ENCODE measurements at regions not wholly inside any gene's neighbourhood (a gene's known extent, or its start where the extent isn't known, plus 50 kb on each side); places are given as distances from the start of the nearest gene placed in this dataset.

DNA sequence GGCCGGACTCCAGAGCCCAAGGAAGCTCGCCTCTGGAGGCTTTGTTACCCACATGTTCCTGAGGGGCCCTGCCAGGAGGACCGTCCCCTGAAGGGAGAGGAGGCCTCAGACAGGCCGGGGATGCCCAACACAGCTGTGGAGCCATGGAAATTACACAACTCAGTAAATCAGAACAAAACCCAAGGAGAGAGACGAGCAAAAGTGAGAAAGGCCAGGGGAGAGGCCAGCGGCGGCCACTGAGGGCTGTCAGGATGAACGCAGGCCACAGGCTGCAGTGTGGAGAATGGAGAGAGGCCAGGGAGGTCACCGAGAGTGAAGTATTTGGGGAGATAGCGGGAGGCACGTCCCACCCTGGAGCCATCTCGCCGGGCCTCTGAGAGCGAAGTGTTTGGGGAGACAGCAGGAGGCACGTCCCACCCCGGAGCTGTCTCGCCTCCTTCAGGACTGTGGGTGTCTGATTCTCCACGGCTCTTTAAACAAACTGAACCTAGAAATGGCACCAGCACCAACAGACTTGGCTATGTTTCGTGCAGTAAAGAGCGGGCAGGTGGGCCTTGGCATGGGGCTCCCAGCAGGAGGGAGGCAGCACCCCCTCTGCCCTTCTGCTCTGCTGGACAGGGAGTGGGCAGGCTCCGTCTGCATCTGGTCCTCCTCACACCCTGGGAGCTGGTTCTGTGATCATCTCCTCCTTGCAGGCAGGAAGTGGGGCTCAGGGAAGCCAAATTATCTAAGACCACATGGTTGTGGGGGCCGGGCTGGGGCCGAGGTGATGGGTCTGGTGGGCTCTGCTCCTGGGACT lies 91.0 kb downstream of the YTHDF1 start:
- no peak overlapping the region for H3K4me3 ChIP-seq
- peak in 1 of 2 experiments; percentile 5 for DNase-seq (ENCODE audit: low spot score in 2 of 2)
- in situ Hi-C loops (cut with MboI; ENCODE audit: low sequenced_read_pairs), result no loop called here
- H3K9me3 ChIP-seq, result no peaks in the 10 kb centered on the region
- no peaks in the 10 kb centered on the region for H3K4me1 ChIP-seq
- H3K36me3 ChIP-seq (replicated peaks), result no peaks in the 10 kb centered on the region
- peaks cover 9% of the 10 kb centered on the region for H3K27me3 ChIP-seq (ENCODE audit: low read depth)

- Histone ChIP-seq H3K36me3 (replicated peaks) (no peaks in the 10 kb centered on the region), H3K4me3 (no peak overlapping the region), H3K9me3 (no peaks in the 10 kb centered on the region), H3K4me1 (no peaks in the 10 kb centered on the region), H3K27me3 (ENCODE audit: low read depth) (peaks cover 5% of the 10 kb centered on the region)
- peak in 1 of 2 experiments; percentile 3 for DNase-seq (ENCODE audit: low spot score in 2 of 2)
- in situ Hi-C loops (cut with MboI; ENCODE audit: low sequenced_read_pairs), result no loop called here
Measured at GRCh38 chr20:63124092-63124781, 91.7 kb downstream of the YTHDF1 start.

DNA sequence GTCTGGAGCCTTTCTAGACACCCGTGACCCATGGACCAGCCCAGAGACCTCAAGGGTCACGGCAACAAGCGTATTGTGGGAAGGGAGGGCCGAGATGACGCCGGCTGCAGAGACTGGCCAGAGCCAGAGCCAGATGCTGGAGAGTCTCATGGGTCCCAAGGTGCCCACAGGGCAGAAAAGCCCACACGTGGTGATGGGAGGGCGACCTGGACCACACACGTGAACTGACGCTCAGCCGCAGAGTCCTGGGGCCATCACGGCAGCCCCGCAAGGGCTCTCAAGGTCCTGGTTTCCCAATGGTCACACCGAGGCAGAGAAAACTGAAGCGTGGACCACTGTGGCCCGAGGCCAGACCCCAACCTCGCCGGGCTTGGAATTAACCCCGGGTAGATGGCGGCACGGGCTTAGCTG lies 92.6 kb downstream of the YTHDF1 start:
- H3K27me3 ChIP-seq (ENCODE audit: low read depth), result peaks cover 3% of the 10 kb centered on the region; the same call in 1 of the 2 replicates

GRCh38 chr20:63122626-63123025 lies 93.3 kb downstream of the YTHDF1 start:
- in situ Hi-C loops (cut with MboI; ENCODE audit: low sequenced_read_pairs), result no loop called here
- DNase-seq (ENCODE audit: low spot score in 2 of 2), result no peak
- no peaks in the 10 kb centered on the region for H3K36me3 ChIP-seq (replicated peaks)
- no peaks in the 10 kb centered on the region for H3K4me1 ChIP-seq
- no peaks in the 10 kb centered on the region for H3K9me3 ChIP-seq
- no peaks in the 10 kb centered on the region; the same call in 1 of the 2 replicates for H3K27me3 ChIP-seq (ENCODE audit: low read depth)
- no peak overlapping the region for H3K4me3 ChIP-seq

More for the DNA sequence above, 92.6 kb downstream of the YTHDF1 start:
- peak in 1 of 2 experiments; percentile 4 for DNase-seq (ENCODE audit: low spot score in 2 of 2)
- no peaks in the 10 kb centered on the region for H3K36me3 ChIP-seq (replicated peaks)
- in situ Hi-C loops (cut with MboI; ENCODE audit: low sequenced_read_pairs), result no loop called here
- H3K9me3 ChIP-seq, result no peaks in the 10 kb centered on the region
- no peaks in the 10 kb centered on the region for H3K4me1 ChIP-seq
- H3K4me3 ChIP-seq, result no peak overlapping the region

DNA sequence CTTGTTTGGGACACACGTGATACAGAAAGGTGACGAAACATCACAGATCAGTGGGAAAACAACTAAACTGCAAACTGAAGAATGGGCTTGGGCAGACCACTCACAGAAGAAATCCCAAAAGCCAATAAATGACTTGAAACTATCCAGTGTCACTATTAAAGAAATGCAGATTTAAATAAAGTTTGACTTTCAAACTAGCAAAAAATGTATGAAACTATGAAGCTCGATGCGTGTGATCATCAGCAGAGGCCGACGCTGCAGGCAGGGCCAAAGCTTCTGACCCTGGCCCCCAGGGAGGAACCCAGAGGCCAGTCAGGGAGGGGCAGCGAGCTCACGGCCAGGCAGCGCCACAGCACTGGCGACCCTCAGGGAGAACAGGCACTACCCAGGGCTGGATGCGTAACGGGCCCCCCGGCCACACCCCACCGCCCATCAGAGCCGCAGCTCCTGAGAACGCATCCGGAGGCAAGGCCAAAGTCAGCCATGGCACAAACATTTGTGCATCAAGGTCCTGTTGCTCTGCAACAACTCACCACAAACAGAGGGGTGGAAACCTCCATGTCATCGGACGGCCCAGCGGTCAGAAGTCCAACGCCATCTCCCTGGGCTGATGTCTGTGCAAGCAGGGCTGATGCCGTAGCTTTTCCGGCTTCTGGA lies 94.1 kb downstream of the YTHDF1 start:
- Histone ChIP-seq H3K4me3 (no peak overlapping the region), H3K4me1 (no peaks in the 10 kb centered on the region), H3K27me3 (ENCODE audit: low read depth) (no peaks in the 10 kb centered on the region; the same call in 1 of the 2 replicates), H3K9me3 (no peaks in the 10 kb centered on the region), H3K36me3 (replicated peaks) (no peaks in the 10 kb centered on the region)
- in situ Hi-C loops (cut with MboI; ENCODE audit: low sequenced_read_pairs), result no loop called here
- no peak for DNase-seq (ENCODE audit: low spot score in 2 of 2)

DNA sequence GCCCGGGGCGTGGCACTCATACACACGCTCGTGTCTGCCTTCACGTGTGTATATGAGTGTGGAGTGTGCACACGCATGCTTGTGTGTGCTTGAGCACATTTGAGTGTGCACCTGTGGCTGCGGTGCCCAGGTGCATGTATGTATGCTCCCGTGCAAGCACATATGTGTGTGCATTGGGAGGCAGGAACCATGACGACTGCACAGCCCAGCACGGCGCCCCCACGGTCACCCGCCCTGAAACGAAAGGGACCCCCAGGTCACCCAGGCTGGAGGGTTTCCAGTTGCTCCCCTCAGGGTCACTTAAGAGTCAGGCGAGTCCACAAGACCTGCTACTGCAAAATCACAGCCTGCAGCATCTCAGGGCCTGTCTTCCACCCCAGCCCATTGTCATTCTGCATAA lies 94.7 kb downstream of the YTHDF1 start:
- H3K27me3 ChIP-seq (ENCODE audit: low read depth), result peaks cover 5% of the 10 kb centered on the region; the same call in 1 of the 2 replicates
- H3K9me3 ChIP-seq, result no peaks in the 10 kb centered on the region
- no peaks in the 10 kb centered on the region for H3K36me3 ChIP-seq (replicated peaks)
- no peak overlapping the region for H3K4me3 ChIP-seq
- in situ Hi-C loops (cut with MboI; ENCODE audit: low sequenced_read_pairs), result no loop called here
- H3K4me1 ChIP-seq, result no peaks in the 10 kb centered on the region
- DNase-seq (ENCODE audit: low spot score in 2 of 2), result no peak

GRCh38 chr20:63120808-63121090 lies 95.2 kb downstream of the YTHDF1 start:
- DNase-seq (ENCODE audit: low spot score in 2 of 2), result no peak
- in situ Hi-C loops (cut with MboI; ENCODE audit: low sequenced_read_pairs), result no loop called here
- peaks cover 6% of the 10 kb centered on the region; the same call in 1 of the 2 replicates for H3K27me3 ChIP-seq (ENCODE audit: low read depth)

DNA sequence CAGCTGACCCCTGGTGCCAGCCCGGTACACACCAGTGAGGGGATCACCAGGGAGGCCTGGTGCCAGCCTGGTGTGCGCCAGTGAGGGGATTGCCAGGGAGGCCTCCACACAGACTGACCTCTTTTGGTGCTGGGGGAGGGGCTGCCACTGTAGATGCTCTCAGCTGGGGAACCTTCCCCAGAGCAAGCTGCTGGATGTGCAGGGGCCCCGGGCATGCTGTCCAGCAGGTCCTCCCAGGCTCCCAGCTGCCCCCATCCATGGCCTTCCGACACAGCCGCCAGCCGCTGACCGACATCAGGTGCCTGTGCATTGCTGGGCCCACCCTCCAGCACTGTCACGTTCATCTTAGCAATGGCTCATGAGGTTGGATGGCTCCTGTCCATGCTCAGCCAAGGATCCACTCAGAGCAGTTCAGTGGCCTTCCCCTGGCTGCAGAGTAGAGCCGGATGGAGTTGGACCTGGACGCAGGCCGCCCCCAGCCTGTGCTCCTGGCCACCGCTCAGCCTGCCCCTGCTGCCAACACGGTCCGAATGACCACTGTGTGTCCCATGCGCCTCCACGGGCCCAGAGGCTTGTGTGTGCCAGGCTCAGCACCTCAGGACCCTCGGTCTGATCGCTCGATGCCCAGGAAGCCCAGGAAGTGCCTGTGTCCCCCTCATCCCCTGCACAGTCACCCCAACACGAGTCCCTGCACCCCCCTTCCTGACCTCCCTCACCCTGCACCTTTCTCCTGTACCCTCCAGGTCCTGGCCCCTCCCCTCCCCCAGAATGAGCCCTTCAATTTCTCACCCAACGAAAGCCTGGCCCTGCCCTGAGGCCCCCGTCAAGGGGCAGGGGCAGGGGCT lies 95.7 kb downstream of the YTHDF1 start:
- in situ Hi-C loops (cut with MboI; ENCODE audit: low sequenced_read_pairs), result no loop called here
- no peaks in the 10 kb centered on the region for H3K4me1 ChIP-seq
- H3K27me3 ChIP-seq (ENCODE audit: low read depth), result peaks cover 6% of the 10 kb centered on the region; the same call in 1 of the 2 replicates
- H3K36me3 ChIP-seq (replicated peaks), result no peaks in the 10 kb centered on the region
- no peak for DNase-seq (ENCODE audit: low spot score in 2 of 2)
- H3K9me3 ChIP-seq, result no peaks in the 10 kb centered on the region
- H3K4me3 ChIP-seq, result no peak overlapping the region

More at GRCh38 chr20:63120808-63121090, 95.2 kb downstream of the YTHDF1 start:
- no peaks in the 10 kb centered on the region for H3K36me3 ChIP-seq (replicated peaks)
- no peaks in the 10 kb centered on the region for H3K4me1 ChIP-seq
- no peak overlapping the region for H3K4me3 ChIP-seq
- H3K9me3 ChIP-seq, result no peaks in the 10 kb centered on the region

DNA sequence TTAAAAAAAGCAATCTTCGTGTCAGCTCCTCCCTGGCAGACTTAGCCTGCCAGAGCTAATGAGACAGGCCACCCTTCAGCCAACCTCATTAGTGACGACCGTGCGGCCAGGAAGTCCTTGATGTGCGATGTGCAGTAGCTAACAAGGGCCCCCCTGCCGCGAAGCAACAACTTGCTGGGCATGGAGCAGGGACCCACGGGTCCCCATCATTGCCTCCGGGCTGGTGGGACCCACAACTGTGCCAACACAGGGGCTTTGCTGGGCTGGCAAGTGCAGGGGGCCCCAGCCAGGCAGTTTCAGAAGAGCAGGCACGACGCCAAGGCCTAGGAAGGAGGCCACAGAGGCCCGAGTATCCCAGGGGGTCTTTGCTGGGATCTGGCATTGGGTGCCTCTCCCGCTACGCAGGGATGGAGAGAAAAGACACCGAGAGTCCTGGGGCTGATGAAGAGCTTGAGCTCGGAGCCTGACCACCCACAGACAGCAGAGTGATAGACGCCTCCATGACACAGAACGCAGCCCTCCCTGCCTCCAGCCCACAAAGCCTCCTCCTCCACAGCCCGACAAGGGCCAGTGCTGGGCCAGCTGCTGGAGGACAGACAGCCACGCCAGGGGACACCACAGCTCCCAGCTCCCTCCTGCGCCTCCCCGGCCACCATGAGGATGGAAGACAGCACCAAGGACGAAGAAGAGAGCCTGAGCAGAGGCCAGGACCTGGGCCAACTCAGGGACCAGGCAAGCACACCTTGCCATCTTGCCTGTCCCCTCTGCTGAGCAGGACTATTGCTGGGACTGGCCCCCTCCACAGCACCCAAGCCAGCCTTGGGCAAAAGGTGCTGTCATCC lies 96.6 kb downstream of the YTHDF1 start:
- H3K4me3 ChIP-seq, result no peak overlapping the region
- H3K9me3 ChIP-seq, result no peaks in the 10 kb centered on the region
- no peak for DNase-seq (ENCODE audit: low spot score in 2 of 2)
- H3K27me3 ChIP-seq (ENCODE audit: low read depth), result peaks cover 6% of the 10 kb centered on the region; the same call in 1 of the 2 replicates
- no peaks in the 10 kb centered on the region for H3K36me3 ChIP-seq (replicated peaks)
- H3K4me1 ChIP-seq, result no peaks in the 10 kb centered on the region
- in situ Hi-C loops (cut with MboI; ENCODE audit: low sequenced_read_pairs), result no loop called here

DNA sequence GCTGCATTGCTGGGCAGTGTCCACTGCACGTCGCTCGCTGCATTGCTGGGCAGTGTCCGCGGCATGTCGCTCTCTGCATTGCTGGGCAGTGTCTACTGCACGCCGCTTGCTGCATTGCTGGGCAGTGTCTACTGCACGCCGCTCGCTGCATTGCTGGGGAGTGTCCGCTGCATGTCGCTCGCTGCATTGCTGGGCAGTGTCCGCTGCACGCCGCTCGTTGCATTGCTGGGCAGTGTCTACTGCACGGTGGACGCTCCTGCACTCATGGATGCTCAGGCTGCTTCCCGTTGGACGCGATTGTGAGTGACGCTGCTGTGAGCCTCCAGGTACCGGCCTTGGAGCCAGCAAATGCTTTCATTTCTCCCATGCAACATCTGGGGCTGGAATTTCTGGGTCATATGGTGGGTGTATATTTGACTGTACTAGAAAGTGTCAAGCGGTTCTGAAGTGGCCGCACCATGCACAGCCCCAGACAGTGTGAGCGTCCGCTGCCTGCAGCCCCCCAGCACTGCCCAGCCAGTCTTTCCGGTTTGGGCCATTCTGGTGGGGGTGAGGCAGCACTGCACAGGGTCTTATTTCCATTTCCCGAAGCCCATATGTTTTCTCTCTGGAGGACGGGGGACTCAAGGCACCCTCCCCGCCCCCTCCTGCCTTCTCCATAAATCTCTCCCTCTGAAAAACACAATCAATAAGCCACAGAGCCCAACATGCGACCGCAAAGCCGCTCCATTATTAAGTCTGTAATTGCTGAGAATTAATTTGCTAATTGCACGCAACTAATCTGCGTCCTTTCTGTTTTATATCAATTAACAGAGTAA lies 97.4 kb downstream of the YTHDF1 start:
- Histone ChIP-seq H3K36me3 (replicated peaks) (no peaks in the 10 kb centered on the region), H3K9me3 (no peaks in the 10 kb centered on the region), H3K4me1 (no peaks in the 10 kb centered on the region), H3K27me3 (ENCODE audit: low read depth) (peaks cover 6% of the 10 kb centered on the region; the same call in 1 of the 2 replicates), H3K4me3 (no peak overlapping the region)
- no peak for DNase-seq (ENCODE audit: low spot score in 2 of 2)
- in situ Hi-C loops (cut with MboI; ENCODE audit: low sequenced_read_pairs), result no loop called here

DNA sequence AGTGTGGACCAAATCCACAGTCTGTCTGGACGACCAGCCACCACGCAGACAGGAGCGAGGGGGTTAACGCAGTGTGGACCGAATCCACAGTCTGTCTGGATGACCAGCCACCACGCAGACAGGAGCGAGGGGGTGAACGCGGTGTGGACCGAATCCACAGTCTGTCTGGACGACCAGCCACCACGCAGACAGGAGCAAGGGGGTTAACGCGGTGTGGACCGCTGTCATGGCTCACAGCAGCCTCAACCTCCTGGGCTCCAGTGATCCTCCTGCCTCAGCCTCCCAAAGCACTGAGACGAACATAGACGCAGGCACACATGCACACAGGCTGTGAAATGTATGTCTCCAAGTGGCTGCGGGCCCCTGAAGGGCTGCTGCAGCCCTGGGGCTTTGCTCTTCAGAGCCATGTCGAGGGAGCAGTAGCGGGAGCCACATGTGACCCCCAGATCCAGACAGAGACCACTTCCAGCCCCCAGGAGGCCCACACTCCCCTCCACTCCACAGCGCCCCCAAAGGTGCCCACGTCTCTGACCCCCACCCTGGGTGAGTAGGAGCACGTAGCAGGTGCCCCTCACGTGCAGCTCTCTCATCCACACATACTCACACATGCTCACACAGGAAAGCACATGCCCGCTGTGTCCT lies 98.1 kb downstream of the YTHDF1 start:
- DNase-seq (ENCODE audit: low spot score in 2 of 2), result no peak
- in situ Hi-C loops (cut with MboI; ENCODE audit: low sequenced_read_pairs), result no loop called here
- Histone ChIP-seq H3K4me3 (no peak overlapping the region), H3K9me3 (no peaks in the 10 kb centered on the region), H3K4me1 (no peaks in the 10 kb centered on the region), H3K27me3 (ENCODE audit: low read depth) (peaks cover 6% of the 10 kb centered on the region; the same call in 1 of the 2 replicates), H3K36me3 (replicated peaks) (no peaks in the 10 kb centered on the region)

DNA sequence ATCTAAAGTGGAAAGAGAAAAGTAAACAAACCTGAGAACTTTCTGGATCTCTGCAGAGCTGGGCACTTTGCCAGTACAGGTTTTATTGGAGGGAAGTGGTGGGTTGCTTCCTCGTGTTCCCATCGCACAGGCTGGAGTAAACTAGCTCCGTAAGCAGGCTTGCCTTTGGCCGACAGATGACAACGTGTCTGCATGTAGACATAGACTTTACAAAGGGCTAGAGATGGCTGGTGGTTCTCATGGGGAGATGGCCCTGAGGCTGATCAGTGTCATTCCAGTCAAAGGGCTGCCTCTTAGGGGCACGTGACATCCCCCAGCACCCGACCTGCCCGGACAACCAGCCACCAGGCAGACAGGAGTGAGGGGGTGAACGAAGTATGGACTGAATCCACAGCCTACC lies 98.8 kb downstream of the YTHDF1 start:
- H3K9me3 ChIP-seq, result no peaks in the 10 kb centered on the region
- no peaks in the 10 kb centered on the region for H3K4me1 ChIP-seq
- no peak overlapping the region for H3K4me3 ChIP-seq
- in situ Hi-C loops (cut with MboI; ENCODE audit: low sequenced_read_pairs), result no loop called here
- H3K27me3 ChIP-seq (ENCODE audit: low read depth), result peaks cover 6% of the 10 kb centered on the region; the same call in 1 of the 2 replicates
- H3K36me3 ChIP-seq (replicated peaks), result no peaks in the 10 kb centered on the region
- no peak for DNase-seq (ENCODE audit: low spot score in 2 of 2)

Measured in HAP-1 (cell line).